IMR-90 (cell line): ENCODE measurements at regions not wholly inside any gene's neighbourhood (a gene's known extent, or its start where the extent isn't known, plus 50 kb on each side); places are given as distances from the start of the nearest gene placed in this dataset.

Experiments
- ATAC-seq: fragments of 200-7000 bp; cut with Tn5 transposase; 2 replicates; pipeline ENCODE4 v1.9.1; 2020; ENCODE audit warnings: low read depth, mild to moderate bottlenecking, moderate library complexity
- BruUV-seq: library from RNA; stranded (reverse); fragments of 400-500 nt; replicated peaks from 2 replicates; lab custom pipeline; 2021; lab: Mats Ljungman, UMichigan
- CTCF ChIA-PET: fragments of 300-600 bp; formaldehyde crosslinking; extraction: SDS; loops from one replicate; lab custom pipeline; 2021; ENCODE audit warnings: antibody characterized with exemption; lab: Yijun Ruan, JAX
- POLR2A ChIA-PET: fragments of 300-600 bp; sonication (Branson Sonifier 250); formaldehyde crosslinking; loops from one replicate; lab custom pipeline; 2022; ENCODE audit warnings: antibody characterized with exemption; ENCODE audit not compliant: unreplicated experiment; lab: Charles Lee
- DNase-seq: peaks from one replicate; pipeline ENCODE4 v3.0.0; 2013
- H2AFZ ChIP-seq: replicated peaks from 2 replicates; pipeline ENCODE3; 2013; ENCODE audit warnings: low read length, mild to moderate bottlenecking; ENCODE audit not compliant: poor library complexity
- H2AK5ac ChIP-seq: 2 replicates; pipeline ENCODE4 v1.6.1; 2013; ENCODE audit warnings: low read depth, low read length, inconsistent platforms
- H2AK9ac ChIP-seq: replicated peaks from 2 replicates; pipeline ENCODE3; 2013; ENCODE audit warnings: mild to moderate bottlenecking, low read depth, low read length, moderate library complexity; ENCODE audit not compliant: poor library complexity
- H2BK120ac ChIP-seq: 2 replicates; pipeline ENCODE4 v1.6.1; 2013; ENCODE audit warnings: low read depth, low read length, inconsistent platforms
- H2BK15ac ChIP-seq: 3 replicates; pipeline ENCODE4 v1.6.1; 2013; ENCODE audit warnings: low read depth, low read length, inconsistent platforms
- H2BK20ac ChIP-seq: 2 replicates; pipeline ENCODE4 v1.6.1; 2013; ENCODE audit warnings: low read depth, mild to moderate bottlenecking, inconsistent platforms, low read length, moderate library complexity
- H2BK5ac ChIP-seq: 2 replicates; pipeline ENCODE4 v1.6.1; 2013; ENCODE audit warnings: mild to moderate bottlenecking, low read depth, low read length, inconsistent platforms; ENCODE audit not compliant: poor library complexity, severe bottlenecking
- H3K14ac ChIP-seq: replicated peaks from 2 replicates; pipeline ENCODE4 v1.6.1; 2013; ENCODE audit warnings: low read depth, low read length, inconsistent platforms
- H3K18ac ChIP-seq: 2 replicates; pipeline ENCODE4 v1.6.1; 2013; ENCODE audit warnings: low read depth, low read length, control low read depth
- H3K23ac ChIP-seq: 2 replicates; pipeline ENCODE4 v1.6.1; 2013; ENCODE audit warnings: low read depth, low read length, inconsistent platforms
- H3K27ac ChIP-seq: 2 replicates; pipeline ENCODE4 v1.5.1; 2013; ENCODE audit warnings: mild to moderate bottlenecking, control low read depth, low read length; ENCODE audit not compliant: insufficient read depth
- H3K27me3 ChIP-seq: 2 replicates; pipeline ENCODE4 v1.6.1; 2013; ENCODE audit warnings: low read length; ENCODE audit not compliant: control insufficient read depth, insufficient read depth
- H3K36me3 ChIP-seq: 2 replicates; pipeline ENCODE4 v1.6.1; 2013; ENCODE audit warnings: low read length, mixed read lengths; ENCODE audit not compliant: control insufficient read depth, insufficient read depth
- H3K4ac ChIP-seq: 2 replicates; pipeline ENCODE4 v1.6.1; 2013; ENCODE audit warnings: low read depth, low read length, inconsistent platforms
- H3K4me1 ChIP-seq: 2 replicates; pipeline ENCODE4 v1.6.1; 2013; ENCODE audit warnings: low read length, mixed read lengths; ENCODE audit not compliant: control insufficient read depth, insufficient read depth
- H3K4me2 ChIP-seq: 2 replicates; pipeline ENCODE4 v1.6.1; 2013; ENCODE audit warnings: low read depth, mild to moderate bottlenecking, control low read depth, low read length, moderate library complexity
- H3K4me3 ChIP-seq: 2 replicates; pipeline ENCODE4 v1.5.1; 2013; ENCODE audit warnings: low read depth, mild to moderate bottlenecking, control low read depth, low read length, moderate library complexity; ENCODE audit not compliant: insufficient read depth
- H3K56ac ChIP-seq: 2 replicates; pipeline ENCODE4 v1.6.1; 2013; ENCODE audit warnings: low read length, inconsistent platforms; ENCODE audit not compliant: insufficient read depth; ENCODE audit errors: extremely low read depth
- H3K79me1 ChIP-seq, 2 experiments: 2 replicates each; pipeline ENCODE4 v1.6.1; 2013; ENCODE audit warnings: low read length in 2 of 2, inconsistent platforms in 1 of 2, low read depth in 1 of 2
- H3K9ac ChIP-seq: 2 replicates; pipeline ENCODE4 v1.6.1; 2013; ENCODE audit warnings: low read depth, low read length, control low read depth
- H3K9me1 ChIP-seq: 2 replicates; pipeline ENCODE4 v1.6.1; 2013; ENCODE audit warnings: low read length, inconsistent platforms; ENCODE audit not compliant: insufficient read depth
- H3K9me3 ChIP-seq: 2 replicates; pipeline ENCODE4 v1.6.1; 2013; ENCODE audit warnings: low read length; ENCODE audit not compliant: control insufficient read depth, insufficient read depth
- H4K20me1 ChIP-seq: 2 replicates; pipeline ENCODE4 v1.6.1; 2013; ENCODE audit warnings: low read length, inconsistent platforms; ENCODE audit not compliant: insufficient read depth
- H4K5ac ChIP-seq: 2 replicates; pipeline ENCODE4 v1.6.1; 2013; ENCODE audit warnings: mild to moderate bottlenecking, low read depth, low read length, control low read depth
- H4K8ac ChIP-seq, 2 experiments: 2 replicates each; pipeline ENCODE4 v1.6.1; 2013; ENCODE audit warnings: low read depth in 2 of 2, low read length in 2 of 2, control low read depth in 1 of 2, inconsistent platforms in 1 of 2
- H4K91ac ChIP-seq: 2 replicates; pipeline ENCODE4 v1.6.1; 2013; ENCODE audit warnings: low read depth, low read length, inconsistent platforms; ENCODE audit not compliant: insufficient read depth
- BHLHE40 ChIP-seq: fragments of 150-350 bp; IDR thresholded peaks from 2 replicates; pipeline ENCODE4 v1.6.1; 2016; ENCODE audit warnings: mild to moderate bottlenecking, low read depth, low read length
- CHD1 ChIP-seq: IDR thresholded peaks from 2 replicates; pipeline ENCODE4 v1.6.1; 2012; ENCODE audit warnings: low read depth, low read length, improper control_type of control experiment
- FOS ChIP-seq: fragments of 150-350 bp; IDR thresholded peaks from 2 replicates; pipeline ENCODE4 v1.6.1; 2016; ENCODE audit warnings: low read depth, low read length
- MAFK ChIP-seq: IDR thresholded peaks from 2 replicates; pipeline ENCODE4 v1.6.1; 2012; ENCODE audit warnings: low read depth, low read length, improper control_type of control experiment
- MAZ ChIP-seq: IDR thresholded peaks from 2 replicates; pipeline ENCODE4 v1.6.1; 2012; ENCODE audit warnings: low read depth, mild to moderate bottlenecking, low read length, improper control_type of control experiment, moderate library complexity, borderline replicate concordance
- NFE2L2 ChIP-seq: fragments of 150-350 bp; IDR thresholded peaks from 2 replicates; pipeline ENCODE4 v1.6.1; 2016; ENCODE audit warnings: low read depth, mild to moderate bottlenecking, low read length
- POLR2A ChIP-seq: IDR thresholded peaks from 2 replicates; pipeline ENCODE4 v1.6.1; 2012; ENCODE audit warnings: mild to moderate bottlenecking, low read depth, low read length
- RCOR1 ChIP-seq: IDR thresholded peaks from 2 replicates; pipeline ENCODE4 v1.6.1; 2012; ENCODE audit warnings: mild to moderate bottlenecking, low read length, improper control_type of control experiment; ENCODE audit not compliant: insufficient replicate concordance
- RFX5 ChIP-seq: IDR thresholded peaks from 2 replicates; pipeline ENCODE4 v1.8.0; 2012; ENCODE audit warnings: low read depth, mild to moderate bottlenecking, low read length, moderate library complexity
- SMC3 ChIP-seq: fragments of 150-350 bp; IDR thresholded peaks from 2 replicates; pipeline ENCODE4 v1.6.1; 2016; ENCODE audit warnings: low read depth, mild to moderate bottlenecking, antibody characterized with exemption, low read length, moderate library complexity
- USF2 ChIP-seq: fragments of 150-350 bp; IDR thresholded peaks from 2 replicates; pipeline ENCODE4 v1.6.1; 2017; ENCODE audit warnings: mild to moderate bottlenecking, antibody characterized with exemption, low read length, low read depth
- WGBS, 2 experiments: methylation state at CpG; one replicate each; pipeline versions ENCODE4 v1.1.5 to v1.1.7; 2013; ENCODE audit warnings: missing lambda C conversion rate in 2 of 2; ENCODE audit not compliant: insufficient read length in 1 of 2; ENCODE audit errors: extremely low coverage in 2 of 2; 5-methylcytosine and 5-hydroxymethylcytosine counted together
- dilution Hi-C: fragments of 300-500 bp; cut with HindIII; formaldehyde crosslinking; loops from one replicate; pipeline ENCODE4 v1.14.3; 2018; ENCODE audit warnings: low sequenced_read_pairs; ENCODE audit not compliant: unreplicated experiment
- in situ Hi-C: fragments of 300-500 bp; cut with MboI; formaldehyde crosslinking; loops from 3 replicates; pipeline ENCODE4 v1.14.3; 2019; ENCODE audit warnings: low sequenced_read_pairs, inconsistent platforms, mixed read lengths
- intact Hi-C: fragments of 100-400 bp; cut with micrococcal nuclease; formaldehyde crosslinking; loops from 2 replicates; pipeline ENCODE4 v1.10.0; 2022
- TF ChIP-seq, protein P1 (sequence below): fragments of 150-350 bp; IDR thresholded peaks from 2 replicates; pipeline ENCODE4 v1.6.1; 2016; ENCODE audit warnings: low read depth, mild to moderate bottlenecking, low read length, moderate library complexity, borderline replicate concordance
- TF ChIP-seq, protein P2 (sequence below): conservative IDR thresholded peaks from 2 replicates; pipeline ENCODE4 v1.5.1; 2012; ENCODE audit warnings: mild to moderate bottlenecking, low read depth, low read length, improper control_type of control experiment

- no peaks in the 10 kb centered on the region for H3K27me3 ChIP-seq
- H3K27ac ChIP-seq, result no peak overlapping the region
- ATAC-seq (no peak), DNase-seq (no peak)
- no peak overlapping the region for H4K8ac ChIP-seq
- H3K4me3 ChIP-seq, result no peak overlapping the region
- ChIA-PET POLR2A (no interaction called here), CTCF (interaction anchor here (0.5 kb wide), 1 partner anchor 41 kb away, joined by 3 read pairs; no protein-coding TSS in a partner anchor)
- no peaks in the 10 kb centered on the region for H4K20me1 ChIP-seq
- H3K56ac ChIP-seq, result no peak overlapping the region
- H2BK120ac ChIP-seq, result no peak overlapping the region
- in situ Hi-C loops, result no loop called here
- no peak overlapping the region for H3K14ac ChIP-seq
- no peaks in the 10 kb centered on the region for H3K4me1 ChIP-seq
- no peaks in the 10 kb centered on the region for H3K9me1 ChIP-seq
- H3K23ac ChIP-seq, result no peak overlapping the region
- H2AK9ac ChIP-seq, result no peak overlapping the region
- no CpG with 5 or more reads among the region's 3 CpGs for WGBS, 2 experiments
- no peak overlapping the region for H2BK15ac ChIP-seq
- H3K9ac ChIP-seq, result no peak overlapping the region
- no peak overlapping the region for H3K4ac ChIP-seq
- dilution Hi-C loops, result no loop called here
- peaks cover 10% of the 10 kb centered on the region for H3K9me3 ChIP-seq
- H2BK20ac ChIP-seq, result no peak overlapping the region
- H3K18ac ChIP-seq, result no peak overlapping the region
- H4K91ac ChIP-seq, result no peak overlapping the region
- intact Hi-C loops, result no loop called here
- H2AK5ac ChIP-seq, result no peak overlapping the region
- BruUV-seq, result no TSS peak
- H3K79me1 ChIP-seq, result no peaks in the 10 kb centered on the region
- H2AFZ ChIP-seq, result no peak overlapping the region
- H4K5ac ChIP-seq, result no peak overlapping the region
- H2BK5ac ChIP-seq, result no peak overlapping the region
- H3K4me2 ChIP-seq, result no peak overlapping the region
- TF ChIP-seq USF2 (no peak), RCOR1 (no peak), MAFK (no peak), NFE2L2 (no peak), SMC3 (no peak), FOS (no peak), POLR2A (no peak), BHLHE40 (no peak), MAZ (no peak), RFX5 (no peak), CHD1 (no peak)
- TF ChIP-seq, protein P1, sequence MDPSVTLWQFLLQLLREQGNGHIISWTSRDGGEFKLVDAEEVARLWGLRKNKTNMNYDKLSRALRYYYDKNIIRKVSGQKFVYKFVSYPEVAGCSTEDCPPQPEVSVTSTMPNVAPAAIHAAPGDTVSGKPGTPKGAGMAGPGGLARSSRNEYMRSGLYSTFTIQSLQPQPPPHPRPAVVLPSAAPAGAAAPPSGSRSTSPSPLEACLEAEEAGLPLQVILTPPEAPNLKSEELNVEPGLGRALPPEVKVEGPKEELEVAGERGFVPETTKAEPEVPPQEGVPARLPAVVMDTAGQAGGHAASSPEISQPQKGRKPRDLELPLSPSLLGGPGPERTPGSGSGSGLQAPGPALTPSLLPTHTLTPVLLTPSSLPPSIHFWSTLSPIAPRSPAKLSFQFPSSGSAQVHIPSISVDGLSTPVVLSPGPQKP, result no peak
- TF ChIP-seq, protein P2, sequence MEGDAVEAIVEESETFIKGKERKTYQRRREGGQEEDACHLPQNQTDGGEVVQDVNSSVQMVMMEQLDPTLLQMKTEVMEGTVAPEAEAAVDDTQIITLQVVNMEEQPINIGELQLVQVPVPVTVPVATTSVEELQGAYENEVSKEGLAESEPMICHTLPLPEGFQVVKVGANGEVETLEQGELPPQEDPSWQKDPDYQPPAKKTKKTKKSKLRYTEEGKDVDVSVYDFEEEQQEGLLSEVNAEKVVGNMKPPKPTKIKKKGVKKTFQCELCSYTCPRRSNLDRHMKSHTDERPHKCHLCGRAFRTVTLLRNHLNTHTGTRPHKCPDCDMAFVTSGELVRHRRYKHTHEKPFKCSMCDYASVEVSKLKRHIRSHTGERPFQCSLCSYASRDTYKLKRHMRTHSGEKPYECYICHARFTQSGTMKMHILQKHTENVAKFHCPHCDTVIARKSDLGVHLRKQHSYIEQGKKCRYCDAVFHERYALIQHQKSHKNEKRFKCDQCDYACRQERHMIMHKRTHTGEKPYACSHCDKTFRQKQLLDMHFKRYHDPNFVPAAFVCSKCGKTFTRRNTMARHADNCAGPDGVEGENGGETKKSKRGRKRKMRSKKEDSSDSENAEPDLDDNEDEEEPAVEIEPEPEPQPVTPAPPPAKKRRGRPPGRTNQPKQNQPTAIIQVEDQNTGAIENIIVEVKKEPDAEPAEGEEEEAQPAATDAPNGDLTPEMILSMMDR, result no peak
- no peaks in the 10 kb centered on the region for H3K36me3 ChIP-seq
Observed at GRCh38 chr20:12733811-12734210, 275.0 kb upstream of the SPTLC3 start.
